ENCODE measurements at regions not wholly inside any gene's neighbourhood (a gene's known extent, or its start where the extent isn't known, plus 50 kb on each side); places are given as distances from the start of the nearest gene placed in this dataset.

DNA sequence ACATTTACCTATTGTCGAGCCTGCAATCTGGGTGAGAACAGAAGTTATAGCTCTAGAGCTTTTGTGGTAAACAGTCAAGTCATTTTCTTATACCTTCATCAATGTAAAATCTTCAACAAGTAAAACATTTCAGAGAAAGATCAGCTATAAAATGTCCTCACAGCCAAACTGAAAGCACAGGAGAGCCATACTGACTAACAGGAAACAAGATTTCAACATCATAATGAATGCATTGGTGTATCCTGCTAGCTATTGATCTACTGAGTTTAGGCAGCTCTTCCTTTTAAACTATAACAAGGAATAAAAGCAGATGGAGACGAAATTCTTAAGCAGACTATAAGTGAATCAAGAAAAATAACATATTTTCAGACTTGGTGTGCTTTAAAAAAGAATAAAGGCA lies 1522.9 kb upstream of the WWC1 start:
- no peaks in the 10 kb centered on the region for H3K79me2 ChIP-seq (ENCODE audit: control insufficient read depth, insufficient read depth, low read length)
- H3K4me1 ChIP-seq (ENCODE audit: control insufficient read depth, extremely low read depth, insufficient read depth, low read length), result peaks cover 3% of the 10 kb centered on the region
- no peaks in the 10 kb centered on the region for H3K9me3 ChIP-seq (ENCODE audit: control insufficient read depth, low read depth, low read length)
- H3K9ac ChIP-seq (ENCODE audit: control insufficient read depth, extremely low read depth, insufficient read depth, low read length), result no peak overlapping the region
- H3K4me3 ChIP-seq (ENCODE audit: control insufficient read depth in 2 of 3, extremely low read depth in 1 of 3, insufficient read depth in 2 of 3, low read depth in 1 of 3, low read length in 3 of 3), result no peak overlapping the region
- DNase-seq (ENCODE audit: low read depth, low spot score), result no peak
- H4K20me1 ChIP-seq (ENCODE audit: control insufficient read depth, extremely low read depth, insufficient read depth, low read length), result no peaks in the 10 kb centered on the region
- H2AFZ ChIP-seq (ENCODE audit: control insufficient read depth, low read length), result no peak overlapping the region
- TF ChIP-seq CTCF (optimal IDR thresholded peaks at IDR 0.05 in 1 of 3, IDR thresholded peaks at IDR 0.05 in 1 of 3, conservative IDR thresholded peaks at IDR 0.05 in 1 of 3; ENCODE audit: extremely low read depth in 1 of 3, insufficient read depth in 2 of 3, low read length in 3 of 3) (no peak), EZH2 (IDR thresholded peaks at IDR 0.05; ENCODE audit: low read length) (no peak)
- FAIRE-seq, result no peak
- dilution Hi-C loops (cut with MboI; ENCODE audit: extremely low pct_ligation_motif_present, low sequenced_read_pairs), result no loop called here
- no peaks in the 10 kb centered on the region for H3K36me3 ChIP-seq (ENCODE audit: control insufficient read depth in 2 of 2, extremely low read depth in 1 of 2, insufficient read depth in 2 of 2, low read length in 2 of 2)
- H3K4me2 ChIP-seq (ENCODE audit: control insufficient read depth, extremely low read depth, insufficient read depth, low read depth, low read length), result no peak overlapping the region
- H3K27me3 ChIP-seq (ENCODE audit: control insufficient read depth, extremely low read depth, insufficient read depth, low read length), result no peaks in the 10 kb centered on the region
- no peak overlapping the region for H3K27ac ChIP-seq (ENCODE audit: control insufficient read depth, insufficient read depth, low read length)
- H3K9me1 ChIP-seq (ENCODE audit: control insufficient read depth, extremely low read depth, insufficient read depth, low read length), result no peaks in the 10 kb centered on the region

DNA sequence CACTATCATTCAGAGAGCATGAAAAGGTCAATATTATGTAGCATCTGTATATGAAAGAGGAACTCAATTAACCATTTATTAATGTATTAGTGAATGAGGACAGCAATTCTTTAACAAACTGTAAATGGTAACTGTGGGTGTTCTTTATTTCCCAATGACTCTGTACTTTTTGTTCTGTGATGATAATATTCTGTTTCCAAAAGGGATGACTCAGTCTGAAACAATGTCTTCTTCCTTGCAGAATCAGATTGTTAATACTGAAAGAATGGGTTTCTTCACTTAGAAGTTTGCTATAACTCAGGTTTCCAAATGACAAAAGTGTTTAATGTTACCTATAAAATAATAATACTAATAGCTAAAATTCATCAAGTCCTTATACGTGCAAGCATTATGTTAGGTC lies 1518.7 kb upstream of the WWC1 start:
- FAIRE-seq (no peak), DNase-seq (ENCODE audit: low read depth, low spot score) (no peak)
- Histone ChIP-seq H3K9me1 (ENCODE audit: control insufficient read depth, extremely low read depth, insufficient read depth, low read length) (no peaks in the 10 kb centered on the region), H3K9me3 (ENCODE audit: control insufficient read depth, low read depth, low read length) (no peaks in the 10 kb centered on the region), H3K79me2 (ENCODE audit: control insufficient read depth, insufficient read depth, low read length) (no peaks in the 10 kb centered on the region), H2AFZ (ENCODE audit: control insufficient read depth, low read length) (no peak overlapping the region), H3K4me2 (ENCODE audit: control insufficient read depth, extremely low read depth, insufficient read depth, low read depth, low read length) (no peak overlapping the region), H3K27me3 (ENCODE audit: control insufficient read depth, extremely low read depth, insufficient read depth, low read length) (no peaks in the 10 kb centered on the region), H3K36me3 (ENCODE audit: control insufficient read depth in 2 of 2, extremely low read depth in 1 of 2, insufficient read depth in 2 of 2, low read length in 2 of 2) (no peaks in the 10 kb centered on the region), H3K27ac (ENCODE audit: control insufficient read depth, insufficient read depth, low read length) (no peak overlapping the region), H3K4me1 (ENCODE audit: control insufficient read depth, extremely low read depth, insufficient read depth, low read length) (peaks cover 3% of the 10 kb centered on the region), H3K9ac (ENCODE audit: control insufficient read depth, extremely low read depth, insufficient read depth, low read length) (no peak overlapping the region), H3K4me3 (ENCODE audit: control insufficient read depth in 2 of 3, extremely low read depth in 1 of 3, insufficient read depth in 2 of 3, low read depth in 1 of 3, low read length in 3 of 3) (no peak overlapping the region), H4K20me1 (ENCODE audit: control insufficient read depth, extremely low read depth, insufficient read depth, low read length) (no peaks in the 10 kb centered on the region)
- TF ChIP-seq EZH2 (IDR thresholded peaks at IDR 0.05; ENCODE audit: low read length) (no peak), CTCF (optimal IDR thresholded peaks at IDR 0.05 in 1 of 3, IDR thresholded peaks at IDR 0.05 in 1 of 3, conservative IDR thresholded peaks at IDR 0.05 in 1 of 3; ENCODE audit: extremely low read depth in 1 of 3, insufficient read depth in 2 of 3, low read length in 3 of 3) (no peak)
- dilution Hi-C loops (cut with MboI; ENCODE audit: extremely low pct_ligation_motif_present, low sequenced_read_pairs), result no loop called here

Data from keratinocyte (primary cell).